CD14-positive monocyte (primary cell): ENCODE measurements at regions not wholly inside any gene's neighbourhood (a gene's known extent, or its start where the extent isn't known, plus 50 kb on each side); places are given as distances from the start of the nearest gene placed in this dataset.

ENCODE experiments used
- DNase-seq, 3 donors: peaks; one replicate each; pipeline ENCODE4 v3.0.0-alpha.2; 2011 to 2022
- H2AFZ ChIP-seq: 2 replicates; pipeline ENCODE4 v1.6.0; 2012; ENCODE audit warnings: mild to moderate bottlenecking, low read depth, low read length, inconsistent platforms; ENCODE audit not compliant: insufficient read depth, poor library complexity, severe bottlenecking
- H3K27ac ChIP-seq, 2 donors: 1 replicate in 1 of 2; 2 replicates in 1 of 2; pipeline ENCODE4 v1.5.1; 2012 to 2013; ENCODE audit warnings: low read length in 2 of 2, control low read depth in 1 of 2, inconsistent platforms in 1 of 2, low read depth in 1 of 2, mild to moderate bottlenecking in 1 of 2
- H3K27me3 ChIP-seq, 2 donors: one replicate each; pipeline versions ENCODE4 v1.6.0 to v1.6.1; 2011 to 2013; ENCODE audit warnings: low read length in 2 of 2; ENCODE audit not compliant: control insufficient read depth in 2 of 2, insufficient read depth in 2 of 2
- H3K36me3 ChIP-seq, 2 donors: replicated peaks in 1 of 2; 1 replicate in 1 of 2; 2 replicates in 1 of 2; pipeline versions ENCODE4 v1.5.1 to v1.6.1; 2012 to 2013; ENCODE audit warnings: low read length in 2 of 2, control low read depth in 1 of 2, inconsistent platforms in 1 of 2, mild to moderate bottlenecking in 1 of 2; ENCODE audit not compliant: insufficient read depth in 2 of 2, control insufficient read depth in 1 of 2
- H3K4me1 ChIP-seq, 2 donors: 1 replicate in 1 of 2; 2 replicates in 1 of 2; pipeline versions ENCODE4 v1.5.1 to v1.6.1; 2012 to 2013; ENCODE audit warnings: low read length in 2 of 2, control low read depth in 1 of 2, inconsistent platforms in 1 of 2, mild to moderate bottlenecking in 1 of 2, moderate library complexity in 1 of 2; ENCODE audit not compliant: insufficient read depth in 2 of 2, control insufficient read depth in 1 of 2
- H3K4me2 ChIP-seq: replicated peaks from 2 replicates; pipeline ENCODE3; 2012; ENCODE audit warnings: low read length, moderate library complexity, mild to moderate bottlenecking; ENCODE audit not compliant: poor library complexity, severe bottlenecking; ENCODE audit errors: extremely low read depth
- H3K4me3 ChIP-seq, 3 experiments: fragments of 200-600 bp in 1 of 3; sonication (generic) in 1 of 3; replicated peaks in 1 of 3; 1 replicate in 2 of 3; 2 replicates in 1 of 3; pipeline ENCODE4 v1.5.1; 2011 to 2013; ENCODE audit warnings: low read length in 3 of 3, mild to moderate bottlenecking in 3 of 3, control low read depth in 2 of 3, low read depth in 2 of 3, inconsistent platforms in 1 of 3, moderate library complexity in 1 of 3
- H3K79me2 ChIP-seq: 2 replicates; pipeline ENCODE4 v1.6.0; 2012; ENCODE audit warnings: mild to moderate bottlenecking, control low read depth, inconsistent platforms, low read length, moderate library complexity; ENCODE audit not compliant: insufficient read depth
- H3K9ac ChIP-seq: 2 replicates; pipeline ENCODE4 v1.6.0; 2017; ENCODE audit warnings: low read length, mild to moderate bottlenecking; ENCODE audit not compliant: insufficient read depth, poor library complexity, severe bottlenecking
- H3K9me3 ChIP-seq, 2 donors: replicated peaks in 1 of 2; 1 replicate in 1 of 2; 2 replicates in 1 of 2; pipeline versions ENCODE4 v1.5.1 to v1.6.1; 2012 to 2013; ENCODE audit warnings: low read length in 2 of 2, control low read depth in 1 of 2; ENCODE audit not compliant: control insufficient read depth in 1 of 2, insufficient read depth in 1 of 2
- H4K20me1 ChIP-seq: 2 replicates; pipeline ENCODE4 v1.6.0; 2012; ENCODE audit warnings: mild to moderate bottlenecking, low read length, control low read depth, moderate library complexity; ENCODE audit not compliant: insufficient read depth
- H3K27ac Mint-ChIP-seq, 7 donors: one replicate each; pipeline ENCODE4 v1.8.0; 2020; ENCODE audit warnings: mild to moderate bottlenecking in 7 of 7, mixed read lengths in 7 of 7, moderate library complexity in 6 of 7, inconsistent platforms in 2 of 7
- H3K27me3 Mint-ChIP-seq, 3 donors: one replicate each; pipeline ENCODE4 v1.8.0; 2021 to 2022; ENCODE audit warnings: low read depth in 3 of 3, mild to moderate bottlenecking in 3 of 3, mixed read lengths in 3 of 3, moderate library complexity in 3 of 3, inconsistent platforms in 1 of 3
- H3K36me3 Mint-ChIP-seq, 2 donors: one replicate each; pipeline ENCODE4 v1.8.0; 2020; ENCODE audit warnings: mixed read lengths in 2 of 2, inconsistent platforms in 1 of 2, mild to moderate bottlenecking in 1 of 2
- H3K4me1 Mint-ChIP-seq: one replicate; pipeline ENCODE4 v1.8.0; 2020; ENCODE audit warnings: mild to moderate bottlenecking, mixed read lengths
- H3K4me3 Mint-ChIP-seq, 2 donors: one replicate each; pipeline ENCODE4 v1.8.0; 2020; ENCODE audit warnings: mild to moderate bottlenecking in 2 of 2, mixed read lengths in 2 of 2, moderate library complexity in 1 of 2
- H3K9me3 Mint-ChIP-seq, 7 donors: one replicate each; pipeline ENCODE4 v1.8.0; 2020 to 2022; ENCODE audit warnings: mixed read lengths in 7 of 7, mild to moderate bottlenecking in 6 of 7, moderate library complexity in 6 of 7, inconsistent platforms in 2 of 7
- CTCF ChIP-seq: fragments of 200-600 bp; IDR thresholded peaks from one replicate; pipeline ENCODE4 v1.8.0; 2022; ENCODE audit warnings: antibody characterized with exemption, mild to moderate bottlenecking
- WGBS: methylation state at CpG from one replicate; pipeline ENCODE4 v1.1.5; 2013; ENCODE audit warnings: missing lambda C conversion rate; ENCODE audit not compliant: insufficient coverage; 5-methylcytosine and 5-hydroxymethylcytosine counted together
- intact Hi-C, 2 donors: fragments of 100-400 bp; cut with micrococcal nuclease; formaldehyde crosslinking; loops; one replicate each; pipeline versions ENCODE4 v1.15.0 to v1.15.1; 2023

- Histone ChIP-seq H4K20me1 (no peaks in the 10 kb centered on the region), H3K9ac (no peak overlapping the region), H3K36me3 (no peaks in the 10 kb centered on the region), H3K79me2 (no peaks in the 10 kb centered on the region), H3K4me2 (no peak overlapping the region), H3K27ac (no peak overlapping the region), H2AFZ (no peak overlapping the region), H3K9me3 (peaks cover 0 to 6% of the 10 kb centered on the region in 2 donors), H3K4me1 (peaks cover 20% of the 10 kb centered on the region in 2 donors), H3K27me3 (peaks cover 0 to 6% of the 10 kb centered on the region in 2 donors), H3K4me3 (no peak overlapping the region)
- WGBS: no CpG with 5 or more reads among the region's 2 CpGs
- Mint-ChIP-seq H3K9me3 (peaks cover 0 to 10% (median 5%) of the 10 kb centered on the region in 7 donors), H3K36me3 (no peaks in the 10 kb centered on the region), H3K27me3 (peaks cover 10 to 36% (median 13%) of the 10 kb centered on the region in 3 donors), H3K27ac (no peak overlapping the region), H3K4me3 (no peak overlapping the region), H3K4me1 (peaks cover 17% of the 10 kb centered on the region)
- no peak for DNase-seq
- intact Hi-C loops: no loop called here
- TF ChIP-seq CTCF: no peak
These were observed 95.1 kb upstream of the COPS8 start for GRCh38 chr2:236990552-236990951.

- H3K27me3 Mint-ChIP-seq: peaks cover 9 to 41% (median 16%) of the 10 kb centered on the region in 3 donors
- H3K4me1 ChIP-seq: peaks cover 20% of the 10 kb centered on the region in 2 donors
- no peaks in the 10 kb centered on the region for H4K20me1 ChIP-seq
- no peak overlapping the region for H3K4me2 ChIP-seq
- no peak overlapping the region for H2AFZ ChIP-seq
- H3K4me3 ChIP-seq: no peak overlapping the region
- TF ChIP-seq CTCF: no peak
- peak overlapping the region in 1 of 7 donors; percentile 52 for H3K27ac Mint-ChIP-seq
- no peak for DNase-seq
- WGBS: 86% methylated on average over 1 of the region's 1 CpG
- no peak overlapping the region for H3K9ac ChIP-seq
- no peak overlapping the region for H3K27ac ChIP-seq
- intact Hi-C loops: no loop called here
- peak overlapping the region in 1 of 2 donors; percentile 36 for H3K4me3 Mint-ChIP-seq
- peaks cover 17% of the 10 kb centered on the region for H3K4me1 Mint-ChIP-seq
- no peaks in the 10 kb centered on the region for H3K36me3 ChIP-seq
- no peaks in the 10 kb centered on the region for H3K79me2 ChIP-seq
- peaks cover 0 to 10% (median 4%) of the 10 kb centered on the region in 7 donors for H3K9me3 Mint-ChIP-seq
- no peaks in the 10 kb centered on the region for H3K36me3 Mint-ChIP-seq
- peaks cover 0 to 6% of the 10 kb centered on the region in 2 donors for H3K9me3 ChIP-seq
- H3K27me3 ChIP-seq: peaks cover 2 to 10% of the 10 kb centered on the region in 2 donors
These were observed 93.8 kb upstream of the COPS8 start for GRCh38 chr2:236991874-236992273.
